ENCODE measurements at regions not wholly inside any gene's neighbourhood (a gene's known extent, or its start where the extent isn't known, plus 50 kb on each side); places are given as distances from the start of the nearest gene placed in this dataset.

DNA sequence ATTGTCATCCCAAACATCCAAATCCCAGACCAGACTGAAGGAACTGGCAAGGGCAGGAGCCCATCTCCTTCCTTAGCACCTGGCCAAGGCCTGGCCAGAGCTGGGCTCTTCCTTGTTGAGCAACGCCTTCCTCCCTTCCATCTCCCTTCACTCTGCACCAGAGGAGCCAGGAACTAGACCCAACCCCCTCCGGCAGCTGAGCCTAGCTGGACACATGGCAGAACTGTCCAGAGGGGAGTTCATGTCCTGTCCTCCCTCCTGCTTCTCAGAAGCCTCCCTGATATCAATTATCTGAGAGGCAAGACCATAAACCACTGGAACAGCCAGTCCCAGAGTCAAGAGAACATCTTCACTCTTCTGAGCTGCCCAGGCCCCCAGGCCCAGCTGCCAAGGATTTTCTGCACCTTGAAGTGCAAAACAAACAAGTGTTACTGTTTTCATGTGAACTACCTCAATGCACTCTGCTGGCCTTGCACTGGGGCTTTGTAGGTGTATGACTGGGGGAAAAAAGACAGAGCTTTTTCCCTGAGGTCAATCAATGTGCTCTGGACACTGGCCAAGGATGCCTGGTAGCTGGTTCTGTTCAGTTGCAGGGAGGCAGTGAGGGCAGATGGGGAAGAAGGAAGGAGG is 104.5 kb upstream of the KCNK12 start:
- TF ChIP-seq, protein P1, sequence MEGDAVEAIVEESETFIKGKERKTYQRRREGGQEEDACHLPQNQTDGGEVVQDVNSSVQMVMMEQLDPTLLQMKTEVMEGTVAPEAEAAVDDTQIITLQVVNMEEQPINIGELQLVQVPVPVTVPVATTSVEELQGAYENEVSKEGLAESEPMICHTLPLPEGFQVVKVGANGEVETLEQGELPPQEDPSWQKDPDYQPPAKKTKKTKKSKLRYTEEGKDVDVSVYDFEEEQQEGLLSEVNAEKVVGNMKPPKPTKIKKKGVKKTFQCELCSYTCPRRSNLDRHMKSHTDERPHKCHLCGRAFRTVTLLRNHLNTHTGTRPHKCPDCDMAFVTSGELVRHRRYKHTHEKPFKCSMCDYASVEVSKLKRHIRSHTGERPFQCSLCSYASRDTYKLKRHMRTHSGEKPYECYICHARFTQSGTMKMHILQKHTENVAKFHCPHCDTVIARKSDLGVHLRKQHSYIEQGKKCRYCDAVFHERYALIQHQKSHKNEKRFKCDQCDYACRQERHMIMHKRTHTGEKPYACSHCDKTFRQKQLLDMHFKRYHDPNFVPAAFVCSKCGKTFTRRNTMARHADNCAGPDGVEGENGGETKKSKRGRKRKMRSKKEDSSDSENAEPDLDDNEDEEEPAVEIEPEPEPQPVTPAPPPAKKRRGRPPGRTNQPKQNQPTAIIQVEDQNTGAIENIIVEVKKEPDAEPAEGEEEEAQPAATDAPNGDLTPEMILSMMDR (IDR thresholded peaks at IDR 0.05; ENCODE audit: low read depth, low read length, poor library complexity, severe bottlenecking) = no peak
- TF ChIP-seq EZH2phosphoT487 (IDR thresholded peaks at IDR 0.05; ENCODE audit: borderline replicate concordance, low read length) = no peak
